Peyer's patch (tissue), 4 donors: ENCODE measurements at regions not wholly inside any gene's neighbourhood (a gene's known extent, or its start where the extent isn't known, plus 50 kb on each side); places are given as distances from the start of the nearest gene placed in this dataset.

Source experiments
- CTCF ChIP-seq, 6 experiments: fragments of 450-650 bp in 4 of 6; fragments of 200-600 bp in 2 of 6; sonication (generic) in 1 of 6; IDR thresholded peaks; one replicate each; pipeline ENCODE4 v1.5.1; 2017 to 2019; ENCODE audit warnings: antibody characterized with exemption in 6 of 6, mild to moderate bottlenecking in 3 of 6, moderate library complexity in 1 of 6
- POLR2A ChIP-seq, 2 donors: fragments of 450-650 bp; IDR thresholded peaks; one replicate each; pipeline ENCODE4 v1.5.1; 2017; ENCODE audit warnings: antibody characterized with exemption in 2 of 2, mild to moderate bottlenecking in 2 of 2, moderate library complexity in 2 of 2

- TF ChIP-seq CTCF (IDR thresholded peaks at IDR 0.05) = no peak
- no peak for TF ChIP-seq POLR2A (IDR thresholded peaks at IDR 0.05)
Observed at GRCh38 chr6:27755768-27756167, 156.4 kb downstream of the OR2B2 start.
